Heart left ventricle (tissue), 16 donors: ENCODE measurements at regions not wholly inside any gene's neighbourhood (a gene's known extent, or its start where the extent isn't known, plus 50 kb on each side); places are given as distances from the start of the nearest gene placed in this dataset.

Experiments used
- ATAC-seq, 4 donors: fragments of 200-7000 bp; cut with Tn5 transposase; one replicate each; pipeline ENCODE4 v1.9.1; 2020 to 2022; ENCODE audit warnings: moderate library complexity in 4 of 4, mild to moderate bottlenecking in 3 of 4, moderate number of reproducible peaks in 1 of 4
- DNase-seq, 5 donors: peaks; one replicate each; pipeline ENCODE4 v3.0.0-alpha.2; 2020
- H3K27ac ChIP-seq, 12 donors: fragments of 200-600 bp; sonication (generic) in 4 of 12; one replicate each; pipeline versions ENCODE4 v1.5.0 to v1.8.0; 2016 to 2022; ENCODE audit warnings: mild to moderate bottlenecking in 2 of 12
- H3K27me3 ChIP-seq, 9 donors: fragments of 200-600 bp; sonication (generic) in 2 of 9; one replicate each; pipeline versions ENCODE4 v1.5.1 to v1.8.0; 2016 to 2022; ENCODE audit warnings: mild to moderate bottlenecking in 3 of 9
- H3K36me3 ChIP-seq, 9 donors: fragments of 200-600 bp; sonication (generic) in 2 of 9; one replicate each; pipeline versions ENCODE4 v1.5.0 to v1.8.0; 2018 to 2022; ENCODE audit warnings: mild to moderate bottlenecking in 2 of 9
- H3K4me1 ChIP-seq, 12 donors: fragments of 200-600 bp; sonication (generic) in 4 of 12; one replicate each; pipeline versions ENCODE4 v1.5.0 to v1.8.0; 2016 to 2022; ENCODE audit warnings: mild to moderate bottlenecking in 3 of 12
- H3K4me3 ChIP-seq, 12 donors: fragments of 200-600 bp; sonication (generic) in 4 of 12; one replicate each; pipeline versions ENCODE4 v1.5.0 to v1.8.0; 2017 to 2022; ENCODE audit warnings: mild to moderate bottlenecking in 9 of 12, moderate library complexity in 4 of 12
- H3K9me3 ChIP-seq, 12 donors: fragments of 200-600 bp; sonication (generic) in 4 of 12; one replicate each; pipeline versions ENCODE4 v1.5.0 to v1.8.0; 2016 to 2022; ENCODE audit warnings: mild to moderate bottlenecking in 1 of 12
- CTCF ChIP-seq, 12 donors: fragments of 200-600 bp; sonication (generic) in 4 of 12; IDR thresholded peaks; one replicate each; pipeline versions ENCODE4 v1.5.0 to v1.8.0; 2018 to 2022; ENCODE audit warnings: antibody characterized with exemption in 12 of 12, mild to moderate bottlenecking in 5 of 12
- POLR2A ChIP-seq, 2 donors: fragments of 450-650 bp; IDR thresholded peaks; one replicate each; pipeline ENCODE4 v1.6.1; 2017; ENCODE audit warnings: antibody characterized with exemption in 2 of 2, mild to moderate bottlenecking in 2 of 2, moderate library complexity in 2 of 2
- WGBS, 4 donors: extraction: QIAGEN DNeasy Blood & Tissue Kit in 2 of 4; methylation state at CpG; one replicate each; pipeline versions ENCODE4 v1.1.5 to v1.1.7; 2013 to 2018; 5-methylcytosine and 5-hydroxymethylcytosine counted together
- intact Hi-C, 10 donors: fragments of 100-400 bp; cut with DNase I; formaldehyde crosslinking; loops; one replicate each; pipeline versions ENCODE4 v1.11.1 to v1.14.2; 2022
- donor health status: ischemic (EF 13 %, LVEDD 7.1; RV severe dilation, severe dysfunction).
- donor health status: healthy with polysubstance abuse.
- donor health status: DM: no; HTN: yes; CAD: no.
- donor health status: DM: no; HTN: no; CAD: no.
- donor health status: ischemic (EF 25% LVEDD 6.9; RV normal size, moderate dysfunction).
- donor health status: ischemic (EF 25% LVEDD 5.7; RV mildly dilated, moderate dysfunction).
- donor health status: healthy.
- donor health status: DM: yes; HTN: yes; CAD: no.
- donor health status: ischemic (EF 35%, LVEDD 5.7; RV mildly dilated, moderate dysfunction).
- donor health status: nonischemic (EF 11% LVEDD 7.7; RV severe dilation, severe dysfunction).
- donor health status: DM: yes; HTN: yes; CAD: no.
- donor health status: PGD.
- donor health status: ischemic (EF 29% LVEDD 5.4; RV normal size, mild dysfunction).
- donor health status: nonischemic (EF 23%, LVEDD 6.1; RV moderate dilation, normal function).

DNA sequence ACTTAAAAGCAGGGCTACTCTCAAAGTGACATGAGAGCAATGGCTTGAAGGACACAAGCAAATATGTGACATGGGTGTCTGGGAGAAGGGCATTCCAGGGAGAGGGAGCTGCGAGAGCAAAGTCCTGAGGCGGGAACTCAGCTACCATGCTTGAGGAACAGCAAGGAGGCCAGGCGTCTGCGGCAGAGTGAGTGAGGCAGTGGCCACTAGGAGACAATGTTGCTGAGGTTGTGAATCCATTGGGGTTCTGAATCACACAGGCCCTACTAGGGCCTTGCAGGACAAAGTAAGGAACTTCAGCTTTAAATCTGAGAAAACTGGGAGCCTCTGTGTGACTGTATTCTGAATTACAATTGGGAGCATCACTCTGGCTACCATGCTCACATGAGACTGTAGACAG, 94.1 kb upstream of the PRICKLE2 start:
- Histone ChIP-seq H3K27ac (no peak overlapping the region), H3K9me3 (no peaks in the 10 kb centered on the region), H3K36me3 (no peaks in the 10 kb centered on the region), H3K27me3 (no peaks in the 10 kb centered on the region), H3K4me1 (no peaks in the 10 kb centered on the region), H3K4me3 (no peak overlapping the region)
- no peak for TF ChIP-seq POLR2A (IDR thresholded peaks at IDR 0.05)
- TF ChIP-seq CTCF (IDR thresholded peaks at IDR 0.05): no peak
- intact Hi-C loops: no loop called here
- 95 to 98% (median 95%) methylated on average over 4 of the region's 4 CpGs for WGBS, 4 donors
- ATAC-seq (no peak), DNase-seq (no peak)

GRCh38 chr3:64318668-64319271, 93.5 kb upstream of the PRICKLE2 start:
- no peak overlapping the region for H3K4me3 ChIP-seq
- H3K27me3 ChIP-seq: no peaks in the 10 kb centered on the region
- H3K36me3 ChIP-seq: no peaks in the 10 kb centered on the region
- 86 to 100% (median 91%) methylated on average over 1 of the region's 1 CpG for WGBS, 4 donors
- H3K27ac ChIP-seq: no peak overlapping the region
- TF ChIP-seq POLR2A (IDR thresholded peaks at IDR 0.05) (no peak), CTCF (IDR thresholded peaks at IDR 0.05) (no peak)
- H3K9me3 ChIP-seq: no peaks in the 10 kb centered on the region
- H3K4me1 ChIP-seq: no peaks in the 10 kb centered on the region
- DNase-seq: no peak
- ATAC-seq: no peak
- intact Hi-C loops: no loop called here

- no peak overlapping the region for H3K27ac ChIP-seq
- no peak for DNase-seq
- ATAC-seq: no peak
- H3K9me3 ChIP-seq: no peaks in the 10 kb centered on the region
- 93 to 96% (median 95%) methylated on average over 3 of the region's 3 CpGs for WGBS, 4 donors
- no peak for TF ChIP-seq CTCF (IDR thresholded peaks at IDR 0.05)
- TF ChIP-seq POLR2A (IDR thresholded peaks at IDR 0.05): no peak
- intact Hi-C loops: no loop called here
- no peaks in the 10 kb centered on the region for H3K36me3 ChIP-seq
- H3K27me3 ChIP-seq: no peaks in the 10 kb centered on the region
- H3K4me3 ChIP-seq: no peak overlapping the region
- no peaks in the 10 kb centered on the region for H3K4me1 ChIP-seq
Observed at GRCh38 chr3:64318001-64318400, 92.7 kb upstream of the PRICKLE2 start.

DNA sequence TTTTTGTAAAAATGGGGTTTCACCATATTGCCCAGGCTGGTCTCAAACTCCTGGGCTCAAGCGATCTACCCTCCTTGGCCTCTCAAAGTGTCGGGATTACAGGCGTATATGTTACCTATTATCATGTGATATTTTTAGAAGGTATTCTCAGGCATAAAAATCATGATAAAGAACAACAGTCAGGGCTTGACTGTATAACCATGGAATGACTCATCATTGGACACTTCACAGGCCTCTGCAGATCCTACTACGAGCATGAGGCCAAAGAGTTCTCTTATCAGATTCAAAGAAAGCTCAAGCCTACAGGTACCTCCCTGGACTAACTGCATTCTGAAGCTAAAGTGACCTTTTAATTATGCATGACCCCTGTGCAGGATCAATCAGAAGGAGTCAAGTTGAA, 91.7 kb upstream of the PRICKLE2 start:
- no peak for ATAC-seq
- no peaks in the 10 kb centered on the region for H3K27me3 ChIP-seq
- intact Hi-C loops: no loop called here

More for the DNA sequence above, 91.7 kb upstream of the PRICKLE2 start:
- H3K36me3 ChIP-seq: no peaks in the 10 kb centered on the region
- no peak for DNase-seq
- H3K27ac ChIP-seq: no peak overlapping the region
- WGBS, 4 donors: 74 to 79% (median 75%) methylated on average over 4 of the region's 4 CpGs
- no peak for TF ChIP-seq POLR2A (IDR thresholded peaks at IDR 0.05)
- no peak for TF ChIP-seq CTCF (IDR thresholded peaks at IDR 0.05)
- peaks cover 0 to 2% (median 0%) of the 10 kb centered on the region in 12 donors for H3K4me1 ChIP-seq
- H3K9me3 ChIP-seq: no peaks in the 10 kb centered on the region
- no peak overlapping the region for H3K4me3 ChIP-seq
